GM19463 (cell line): ENCODE measurements at regions not wholly inside any gene's neighbourhood (a gene's known extent, or its start where the extent isn't known, plus 50 kb on each side); places are given as distances from the start of the nearest gene placed in this dataset.

ENCODE experiments used
- ATAC-seq: cut with Tn5 transposase; IDR thresholded peaks from one replicate; pipeline ENCODE4 v1.9.1; 2021; ENCODE audit warnings: mild to moderate bottlenecking, moderate library complexity; ENCODE audit not compliant: unreplicated experiment

- ATAC-seq: no peak
Measured at GRCh38 chr6:14361956-14362587, 244.5 kb downstream of the CD83 start.

GRCh38 chr6:14364370-14364769, 246.8 kb downstream of the CD83 start:
- no peak for ATAC-seq

- ATAC-seq: no peak
Measured at GRCh38 chr6:14365393-14365792, 247.8 kb downstream of the CD83 start.

GRCh38 chr6:14366315-14366714, 248.7 kb downstream of the CD83 start:
- ATAC-seq: no peak

GRCh38 chr6:14366872-14367271, 249.3 kb downstream of the CD83 start:
- ATAC-seq: no peak

- no peak for ATAC-seq
Measured at GRCh38 chr6:14367296-14367695, 249.7 kb downstream of the CD83 start.

GRCh38 chr6:14369717-14370116, 252.1 kb downstream of the CD83 start:
- ATAC-seq: no peak

- no peak for ATAC-seq
Measured at GRCh38 chr6:14371530-14371929, 254.0 kb downstream of the CD83 start.

- no peak for ATAC-seq
Measured at GRCh38 chr6:14372734-14373489, 255.3 kb downstream of the CD83 start.

- no peak for ATAC-seq
Measured at GRCh38 chr6:14373648-14374437, 256.3 kb downstream of the CD83 start.

- no peak for ATAC-seq
Measured at GRCh38 chr6:14375930-14376329, 258.4 kb downstream of the CD83 start.

- no peak for ATAC-seq
Measured at GRCh38 chr6:14379568-14379967, 262.0 kb downstream of the CD83 start.

GRCh38 chr6:14380086-14380820, 262.7 kb downstream of the CD83 start:
- no peak for ATAC-seq

- no peak for ATAC-seq
Measured at GRCh38 chr6:14380901-14381828, 263.6 kb downstream of the CD83 start.

GRCh38 chr6:14381829-14382677, 264.5 kb downstream of the CD83 start:
- ATAC-seq: peak; percentile 55

GRCh38 chr6:14382678-14383236, 265.2 kb downstream of the CD83 start:
- ATAC-seq: no peak

GRCh38 chr6:14383393-14384174, 266.0 kb downstream of the CD83 start:
- ATAC-seq: no peak
